WTC11 (cell line): ENCODE measurements at regions not wholly inside any gene's neighbourhood (a gene's known extent, or its start where the extent isn't known, plus 50 kb on each side); places are given as distances from the start of the nearest gene placed in this dataset.

Experiments
- ATAC-seq: fragments of 200-7000 bp; cut with Tn5 transposase; 2 replicates; pipeline ENCODE4 v1.10.0; 2021; ENCODE audit warnings: mild to moderate bottlenecking, moderate library complexity
- CTCF ChIA-PET: fragments of 300-600 bp; sonication (Branson Sonifier 250); formaldehyde crosslinking; loops from one replicate; lab custom pipeline; 2021; ENCODE audit warnings: antibody characterized with exemption; lab: Charles Lee
- POLR2A ChIA-PET: fragments of 350-600 bp; sonication (Branson Sonifier 250); formaldehyde crosslinking; loops from one replicate; lab custom pipeline; 2021; ENCODE audit warnings: antibody characterized with exemption; lab: Charles Lee
- DNase-seq: peaks from one replicate; pipeline ENCODE4 v3.0.0; 2021; ENCODE audit warnings: low spot score
- H3K27ac Mint-ChIP-seq: 2 replicates; pipeline ENCODE4 v1.8.0; 2021; ENCODE audit warnings: mixed read lengths
- H3K27me3 Mint-ChIP-seq: 2 replicates; pipeline ENCODE4 v1.8.0; 2021; ENCODE audit warnings: low read depth, mild to moderate bottlenecking, moderate library complexity, mixed read lengths
- H3K36me3 Mint-ChIP-seq: 2 replicates; pipeline ENCODE4 v1.8.0; 2021; ENCODE audit warnings: mixed read lengths
- H3K4me1 Mint-ChIP-seq: 2 replicates; pipeline ENCODE4 v1.8.0; 2022; ENCODE audit warnings: mixed read lengths
- H3K4me3 Mint-ChIP-seq: 2 replicates; pipeline ENCODE4 v1.8.0; 2021; ENCODE audit warnings: mild to moderate bottlenecking, moderate library complexity, mixed read lengths
- H3K9me3 Mint-ChIP-seq: 2 replicates; pipeline ENCODE4 v1.8.0; 2021; ENCODE audit warnings: mixed read lengths
- AFF4 ChIP-seq: sonication (generic); formaldehyde crosslinking; IDR thresholded peaks from 2 replicates; pipeline ENCODE4 v1.8.1; 2023; ENCODE audit warnings: mild to moderate bottlenecking, missing genetic modification reagents, borderline replicate concordance
- ARID4B ChIP-seq: sonication (generic); formaldehyde crosslinking; IDR thresholded peaks from 2 replicates; pipeline ENCODE4 v1.8.0; 2023; ENCODE audit warnings: missing genetic modification reagents, mild to moderate bottlenecking, borderline replicate concordance
- FOXJ3 ChIP-seq: sonication (generic); formaldehyde crosslinking; IDR thresholded peaks from 2 replicates; pipeline ENCODE4 v1.9.0; 2021; ENCODE audit warnings: missing genetic modification reagents, mild to moderate bottlenecking, borderline replicate concordance
- MXD4 ChIP-seq: fragments of 250-450 bp; sonication (Bioruptor Pico); IDR thresholded peaks from 2 replicates; pipeline ENCODE4 v1.8.0; 2021; ENCODE audit warnings: mild to moderate bottlenecking, moderate library complexity, borderline replicate concordance
- NFYB ChIP-seq: sonication (generic); formaldehyde crosslinking; conservative IDR thresholded peaks from 2 replicates; pipeline ENCODE4 v1.8.0; 2022; ENCODE audit warnings: low read depth, missing genetic modification reagents
- NR1H2 ChIP-seq: sonication (generic); formaldehyde crosslinking; IDR thresholded peaks from 2 replicates; pipeline ENCODE4 v1.9.0; 2021; ENCODE audit warnings: mild to moderate bottlenecking, moderate library complexity, missing genetic modification reagents
- PRRX2 ChIP-seq: fragments of 250-450 bp; sonication (Bioruptor Pico); IDR thresholded peaks from 2 replicates; pipeline ENCODE4 v1.8.0; 2021; ENCODE audit warnings: mild to moderate bottlenecking
- SMAD3 ChIP-seq: sonication (generic); formaldehyde crosslinking; IDR thresholded peaks from 2 replicates; pipeline ENCODE4 v1.8.0; 2022; ENCODE audit warnings: missing genetic modification reagents, mild to moderate bottlenecking, borderline replicate concordance
- STAT6 ChIP-seq: sonication (generic); formaldehyde crosslinking; conservative IDR thresholded peaks from 2 replicates; pipeline ENCODE4 v1.8.1; 2023; ENCODE audit warnings: mild to moderate bottlenecking, low read depth, missing genetic modification reagents, moderate library complexity
- TEAD4 ChIP-seq: sonication (generic); formaldehyde crosslinking; IDR thresholded peaks from 2 replicates; pipeline ENCODE4 v1.8.0; 2022; ENCODE audit warnings: mild to moderate bottlenecking, missing genetic modification reagents
- TF ChIP-seq, protein P1 (sequence below): sonication (generic); formaldehyde crosslinking; IDR thresholded peaks from 2 replicates; pipeline ENCODE4 v1.8.1; 2023; ENCODE audit warnings: mild to moderate bottlenecking, missing genetic modification reagents
- TF ChIP-seq, protein P2 (sequence below): fragments of 250-450 bp; sonication (Bioruptor Pico); IDR thresholded peaks from 2 replicates; pipeline ENCODE4 v1.8.0; 2021; ENCODE audit warnings: mild to moderate bottlenecking
- TF ChIP-seq, protein P3 (sequence below): sonication (generic); formaldehyde crosslinking; IDR thresholded peaks from 2 replicates; pipeline ENCODE4 v1.8.1; 2022; ENCODE audit warnings: low read depth, mild to moderate bottlenecking, moderate library complexity, missing genetic modification reagents, borderline replicate concordance

DNA sequence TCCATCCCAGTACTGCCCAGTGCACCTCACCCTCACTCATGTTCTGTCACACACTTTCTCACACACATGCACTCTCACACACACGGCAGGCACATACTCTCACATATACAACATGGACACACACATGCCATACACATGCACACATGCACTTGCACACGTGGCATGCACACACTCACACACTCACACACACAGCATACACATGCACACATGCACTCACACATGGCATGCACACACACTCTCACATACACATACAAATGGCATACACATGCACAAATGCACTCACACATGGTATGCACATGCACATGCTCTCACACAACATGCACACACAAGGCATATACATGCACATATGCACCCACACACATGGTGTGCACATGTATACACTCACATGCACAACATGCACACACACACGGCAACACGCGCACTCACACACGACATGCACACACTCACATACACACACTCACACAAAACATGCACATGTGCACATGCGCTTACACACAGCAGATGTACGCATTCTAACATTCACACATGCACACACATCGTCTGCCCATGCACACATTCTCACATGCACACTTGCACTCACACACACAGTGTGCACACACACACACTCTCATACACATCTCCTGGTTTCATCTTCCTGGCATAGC is 131.7 kb upstream of the THBS2 start:
- no peak for ATAC-seq
- ChIA-PET POLR2A (no interaction called here), CTCF (no interaction called here)
- Mint-ChIP-seq H3K27ac (no peak overlapping the region), H3K36me3 (peaks cover 17% of the 10 kb centered on the region), H3K4me1 (no peaks in the 10 kb centered on the region), H3K9me3 (peaks cover 32% of the 10 kb centered on the region), H3K27me3 (peaks cover 2% of the 10 kb centered on the region; the same call in 1 of the 2 replicates), H3K4me3 (no peak overlapping the region)
- no peak for DNase-seq
- TF ChIP-seq FOXJ3 (CRISPR knock-in tag): no peak
- TF ChIP-seq, protein P1, sequence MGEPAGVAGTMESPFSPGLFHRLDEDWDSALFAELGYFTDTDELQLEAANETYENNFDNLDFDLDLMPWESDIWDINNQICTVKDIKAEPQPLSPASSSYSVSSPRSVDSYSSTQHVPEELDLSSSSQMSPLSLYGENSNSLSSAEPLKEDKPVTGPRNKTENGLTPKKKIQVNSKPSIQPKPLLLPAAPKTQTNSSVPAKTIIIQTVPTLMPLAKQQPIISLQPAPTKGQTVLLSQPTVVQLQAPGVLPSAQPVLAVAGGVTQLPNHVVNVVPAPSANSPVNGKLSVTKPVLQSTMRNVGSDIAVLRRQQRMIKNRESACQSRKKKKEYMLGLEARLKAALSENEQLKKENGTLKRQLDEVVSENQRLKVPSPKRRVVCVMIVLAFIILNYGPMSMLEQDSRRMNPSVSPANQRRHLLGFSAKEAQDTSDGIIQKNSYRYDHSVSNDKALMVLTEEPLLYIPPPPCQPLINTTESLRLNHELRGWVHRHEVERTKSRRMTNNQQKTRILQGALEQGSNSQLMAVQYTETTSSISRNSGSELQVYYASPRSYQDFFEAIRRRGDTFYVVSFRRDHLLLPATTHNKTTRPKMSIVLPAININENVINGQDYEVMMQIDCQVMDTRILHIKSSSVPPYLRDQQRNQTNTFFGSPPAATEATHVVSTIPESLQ (CRISPR knock-in tag): no peak
- TF ChIP-seq SMAD3 (CRISPR knock-in tag): no peak
- TF ChIP-seq, protein P2, sequence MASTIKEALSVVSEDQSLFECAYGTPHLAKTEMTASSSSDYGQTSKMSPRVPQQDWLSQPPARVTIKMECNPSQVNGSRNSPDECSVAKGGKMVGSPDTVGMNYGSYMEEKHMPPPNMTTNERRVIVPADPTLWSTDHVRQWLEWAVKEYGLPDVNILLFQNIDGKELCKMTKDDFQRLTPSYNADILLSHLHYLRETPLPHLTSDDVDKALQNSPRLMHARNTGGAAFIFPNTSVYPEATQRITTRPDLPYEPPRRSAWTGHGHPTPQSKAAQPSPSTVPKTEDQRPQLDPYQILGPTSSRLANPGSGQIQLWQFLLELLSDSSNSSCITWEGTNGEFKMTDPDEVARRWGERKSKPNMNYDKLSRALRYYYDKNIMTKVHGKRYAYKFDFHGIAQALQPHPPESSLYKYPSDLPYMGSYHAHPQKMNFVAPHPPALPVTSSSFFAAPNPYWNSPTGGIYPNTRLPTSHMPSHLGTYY (CRISPR knock-in tag): no peak
- TF ChIP-seq NR1H2 (CRISPR knock-in tag): no peak
- TF ChIP-seq, protein P3, sequence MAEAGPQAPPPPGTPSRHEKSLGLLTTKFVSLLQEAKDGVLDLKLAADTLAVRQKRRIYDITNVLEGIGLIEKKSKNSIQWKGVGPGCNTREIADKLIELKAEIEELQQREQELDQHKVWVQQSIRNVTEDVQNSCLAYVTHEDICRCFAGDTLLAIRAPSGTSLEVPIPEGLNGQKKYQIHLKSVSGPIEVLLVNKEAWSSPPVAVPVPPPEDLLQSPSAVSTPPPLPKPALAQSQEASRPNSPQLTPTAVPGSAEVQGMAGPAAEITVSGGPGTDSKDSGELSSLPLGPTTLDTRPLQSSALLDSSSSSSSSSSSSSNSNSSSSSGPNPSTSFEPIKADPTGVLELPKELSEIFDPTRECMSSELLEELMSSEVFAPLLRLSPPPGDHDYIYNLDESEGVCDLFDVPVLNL (CRISPR knock-in tag): no peak
- TF ChIP-seq AFF4 (CRISPR knock-in tag): no peak
- TF ChIP-seq TEAD4 (CRISPR knock-in tag): no peak
- TF ChIP-seq STAT6 (CRISPR knock-in tag): no peak
- no peak for TF ChIP-seq ARID4B (CRISPR knock-in tag)
- no peak for TF ChIP-seq NFYB (CRISPR knock-in tag)
- TF ChIP-seq PRRX2 (CRISPR knock-in tag): no peak
- no peak for TF ChIP-seq MXD4
